ENCODE measurements at regions not wholly inside any gene's neighbourhood (a gene's known extent, or its start where the extent isn't known, plus 50 kb on each side); places are given as distances from the start of the nearest gene placed in this dataset.
"Not testable (repeated sequence)": the region's sequence is repeated elsewhere in the genome, so short reads cannot be mapped to it uniquely, and the experiment has no call there.

GRCh38 chrX:71822314-71822713 is 59.2 kb downstream of the CXorf49B start:
- DNase-seq, result not testable (repeated sequence)

- DNase-seq, result no peak
These were observed 60.4 kb downstream of the CXorf49B start for GRCh38 chrX:71823391-71824057.

GRCh38 chrX:71828086-71828485 is 64.9 kb downstream of the CXorf49B start:
- no peak for DNase-seq

GRCh38 chrX:71838092-71838491 is 72.6 kb upstream of the NHSL2 start:
- not testable (repeated sequence) for DNase-seq

- no peak for DNase-seq
These were observed 64.2 kb upstream of the NHSL2 start for GRCh38 chrX:71846429-71846828.

GRCh38 chrX:71852182-71852581 is 58.5 kb upstream of the NHSL2 start:
- no peak for DNase-seq

- peak in 1 of 2 experiments; percentile 26 for DNase-seq
These were observed 51.0 kb upstream of the NHSL2 start for GRCh38 chrX:71859637-71860036.
